ENCODE measurements at regions not wholly inside any gene's neighbourhood (a gene's known extent, or its start where the extent isn't known, plus 50 kb on each side); places are given as distances from the start of the nearest gene placed in this dataset.

DNA sequence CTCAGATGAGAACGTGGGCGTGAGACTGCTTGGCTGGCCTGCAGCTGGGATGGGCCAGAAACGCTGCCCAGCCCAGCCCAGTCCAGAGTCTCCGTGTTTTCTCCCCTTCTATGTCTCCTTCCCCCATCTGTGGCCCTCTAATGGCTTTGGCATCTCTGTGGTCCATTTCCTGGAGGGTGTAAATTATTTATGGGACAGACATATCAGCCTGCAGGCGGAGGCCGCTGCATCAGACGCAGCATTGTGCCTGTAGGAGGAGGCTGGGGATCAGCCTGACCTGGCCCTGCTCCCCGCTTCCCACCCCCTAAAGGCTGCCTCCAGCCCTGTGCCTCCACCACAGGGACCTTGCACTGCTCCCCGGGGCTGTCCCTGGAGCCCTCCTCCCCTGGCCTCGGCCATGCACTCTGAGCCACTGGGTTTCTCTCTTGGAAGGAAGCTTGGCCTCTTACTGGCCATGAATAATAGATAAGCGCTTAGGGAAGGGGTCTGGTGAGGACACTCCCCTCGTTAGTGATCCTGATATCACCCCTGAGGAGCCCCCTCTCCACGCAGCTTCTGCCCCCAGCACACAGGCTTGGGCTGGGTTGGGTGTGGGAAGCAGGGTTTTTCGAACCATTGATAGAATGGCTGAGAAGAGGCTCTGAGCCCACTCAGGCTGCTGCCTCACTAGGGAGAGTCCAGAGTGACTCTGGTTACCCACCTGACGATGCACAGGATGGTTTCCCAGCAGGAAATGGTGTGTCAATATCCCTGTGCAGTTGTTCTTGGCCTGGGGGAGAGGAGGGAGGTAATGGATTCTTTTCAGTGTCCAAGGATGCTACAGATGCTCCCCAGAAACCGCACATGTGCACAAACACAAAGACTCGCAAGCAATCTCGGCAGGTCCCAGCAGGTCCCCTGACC, 185.5 kb downstream of the MYCN start:
- no peak for DNase-seq

DNA sequence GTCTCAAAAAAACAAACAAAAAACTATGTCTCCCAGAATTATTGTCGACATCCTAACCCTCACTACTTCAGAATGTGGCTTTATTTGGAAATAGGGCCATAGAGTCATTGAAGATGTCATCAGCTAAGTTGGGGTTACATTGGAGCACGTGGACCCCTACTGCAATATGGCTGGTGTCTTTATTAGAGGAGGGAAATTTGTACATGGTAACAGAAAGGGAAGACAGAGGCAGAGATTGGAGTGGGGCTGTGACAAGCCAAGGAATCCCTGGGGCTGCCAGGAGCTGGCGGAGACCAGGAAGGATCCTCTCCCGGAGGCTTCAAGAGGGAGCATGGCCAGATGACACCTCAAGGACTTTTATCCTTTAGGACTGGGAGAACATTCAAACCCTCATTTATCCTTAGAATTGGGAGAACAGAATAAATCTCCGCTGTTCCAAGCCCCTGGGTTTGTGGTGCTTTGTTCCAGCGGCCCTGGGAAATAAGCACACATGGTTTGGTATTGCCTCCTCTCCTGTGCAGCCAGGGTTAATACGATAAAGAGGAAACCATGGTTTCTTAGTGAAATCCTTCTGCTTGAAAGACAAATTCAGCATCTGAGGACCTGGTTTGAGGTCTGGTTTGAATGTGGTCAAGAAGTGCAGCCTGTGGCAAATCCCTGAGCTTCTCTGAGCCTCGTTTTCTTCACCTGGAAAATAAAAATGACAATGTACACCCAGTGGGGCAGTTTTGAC, 184.7 kb downstream of the MYCN start:
- no peak for DNase-seq

DNA sequence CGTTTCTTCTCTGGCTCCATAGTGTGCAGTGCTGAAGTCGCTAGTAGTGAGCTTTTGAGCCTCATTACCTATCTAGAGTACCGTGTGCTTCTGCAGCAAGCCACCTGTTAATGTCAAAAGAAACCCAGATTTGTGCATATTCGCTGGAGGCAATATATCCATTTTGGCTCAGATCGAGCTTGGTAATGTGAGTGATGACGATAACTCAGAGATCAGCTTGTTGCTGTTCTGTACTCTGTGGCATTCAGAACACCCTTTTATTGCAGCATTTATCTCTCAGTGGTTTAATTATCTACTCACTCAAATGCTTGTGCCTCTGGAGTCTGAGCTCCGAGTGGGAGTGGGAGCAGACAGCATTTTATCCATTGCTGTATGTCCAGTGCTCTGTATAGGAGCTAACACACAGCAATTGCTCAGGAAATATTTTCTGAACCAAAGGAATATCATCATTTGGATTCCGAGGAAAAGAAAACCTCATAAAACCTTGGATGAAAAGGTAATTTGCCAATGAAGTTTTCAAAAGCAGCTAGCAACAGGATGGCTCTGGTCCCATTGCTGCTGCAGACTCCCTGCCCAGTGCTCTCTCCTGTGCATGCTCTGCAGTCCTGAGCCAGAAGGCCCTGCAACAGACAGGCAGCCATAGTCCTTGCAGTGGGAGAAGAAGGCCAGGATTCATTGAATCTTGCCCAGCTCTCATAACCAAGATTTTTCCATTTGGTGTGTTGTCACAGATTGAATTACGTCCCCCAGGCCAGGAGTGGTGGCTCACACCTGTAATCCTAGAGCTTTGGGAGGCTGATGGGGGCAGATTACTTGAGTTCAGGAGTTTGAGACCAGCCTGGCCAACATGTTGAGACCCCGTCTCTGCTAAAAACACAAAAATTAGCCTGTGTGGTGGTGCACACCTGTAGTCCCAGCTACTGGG, 183.8 kb downstream of the MYCN start:
- no peak for DNase-seq

DNA sequence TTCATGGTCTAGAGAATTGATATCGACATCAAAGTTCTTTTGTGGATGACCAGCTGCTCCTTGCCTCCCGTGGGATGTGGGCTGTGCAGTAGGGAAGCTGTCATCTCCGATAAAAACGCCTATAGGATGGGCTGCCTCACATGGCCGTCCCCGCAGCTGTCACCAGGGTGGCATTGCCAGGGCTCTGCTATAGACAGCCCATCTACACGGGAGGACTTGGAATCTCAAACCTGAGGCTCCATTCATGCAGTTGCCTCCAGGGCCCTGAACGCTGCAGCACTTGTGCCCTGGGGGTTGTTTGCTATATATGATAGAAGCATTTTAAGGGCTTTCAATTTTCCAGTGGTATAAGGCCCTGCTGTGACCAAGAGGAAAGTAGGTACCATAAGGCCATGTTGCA, 183.1 kb downstream of the MYCN start:
- no peak for DNase-seq

DNA sequence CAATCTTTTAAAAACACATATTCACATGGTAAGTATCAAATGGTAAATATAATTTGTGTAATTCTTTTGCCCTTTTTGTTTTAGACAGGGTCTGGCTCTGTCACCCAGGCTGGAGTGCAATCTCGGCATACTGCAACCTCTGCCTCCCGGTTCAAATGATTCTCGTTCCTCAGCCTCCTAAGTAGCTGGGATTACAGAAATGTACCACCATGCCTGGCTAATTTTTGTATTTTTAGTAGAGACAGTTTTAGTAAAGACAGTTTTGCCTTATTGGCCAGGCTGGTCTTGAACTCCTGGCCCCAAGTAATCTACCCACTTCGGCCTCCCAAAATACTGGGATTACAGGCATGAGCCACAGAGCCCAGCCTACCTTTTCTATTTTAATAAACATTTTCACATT, 182.2 kb downstream of the MYCN start:
- no peak for DNase-seq

DNA sequence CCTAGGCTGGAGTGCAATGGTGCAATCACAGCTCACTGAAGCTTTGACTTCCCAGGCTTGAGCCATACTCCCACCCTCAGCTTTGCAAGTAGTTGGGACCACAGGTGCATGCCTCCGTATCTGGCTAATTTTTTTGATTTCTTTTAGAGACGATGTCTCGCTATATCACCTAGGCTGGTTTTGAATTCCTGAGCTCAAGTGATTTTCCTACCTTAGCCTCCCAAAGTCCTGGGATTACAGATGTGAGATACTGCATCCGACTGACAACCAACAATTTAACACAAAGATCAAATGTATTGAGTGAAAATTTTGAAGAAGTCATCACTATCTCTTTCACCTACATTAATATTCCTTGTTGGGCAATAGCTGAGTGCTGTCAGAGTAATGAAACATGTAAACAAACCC, 181.6 kb downstream of the MYCN start:
- no peak for DNase-seq

- DNase-seq: no peak
These were observed 181.1 kb downstream of the MYCN start for GRCh38 chr2:16121231-16121985.

GRCh38 chr2:16120591-16121180, 180.3 kb downstream of the MYCN start:
- no peak for DNase-seq

DNA sequence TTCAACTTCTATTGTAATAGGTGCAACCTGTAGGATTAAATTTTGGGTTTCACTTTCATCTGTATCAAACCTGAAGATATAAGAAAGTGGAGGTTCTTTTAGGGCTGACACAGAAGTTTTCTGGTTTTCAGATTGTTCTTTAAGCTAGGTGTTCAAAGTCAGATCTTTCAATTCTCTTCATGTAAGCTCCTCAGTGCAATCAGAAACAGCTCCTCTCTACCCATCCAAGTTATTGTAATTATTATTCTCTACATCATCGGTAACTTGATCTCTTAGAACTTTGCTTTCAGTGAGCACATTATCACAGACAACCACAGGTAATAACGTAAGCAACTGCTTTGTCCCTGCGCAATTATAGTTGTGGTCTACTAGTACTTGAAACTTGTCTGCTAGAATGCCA, 179.4 kb downstream of the MYCN start:
- no peak for DNase-seq

DNA sequence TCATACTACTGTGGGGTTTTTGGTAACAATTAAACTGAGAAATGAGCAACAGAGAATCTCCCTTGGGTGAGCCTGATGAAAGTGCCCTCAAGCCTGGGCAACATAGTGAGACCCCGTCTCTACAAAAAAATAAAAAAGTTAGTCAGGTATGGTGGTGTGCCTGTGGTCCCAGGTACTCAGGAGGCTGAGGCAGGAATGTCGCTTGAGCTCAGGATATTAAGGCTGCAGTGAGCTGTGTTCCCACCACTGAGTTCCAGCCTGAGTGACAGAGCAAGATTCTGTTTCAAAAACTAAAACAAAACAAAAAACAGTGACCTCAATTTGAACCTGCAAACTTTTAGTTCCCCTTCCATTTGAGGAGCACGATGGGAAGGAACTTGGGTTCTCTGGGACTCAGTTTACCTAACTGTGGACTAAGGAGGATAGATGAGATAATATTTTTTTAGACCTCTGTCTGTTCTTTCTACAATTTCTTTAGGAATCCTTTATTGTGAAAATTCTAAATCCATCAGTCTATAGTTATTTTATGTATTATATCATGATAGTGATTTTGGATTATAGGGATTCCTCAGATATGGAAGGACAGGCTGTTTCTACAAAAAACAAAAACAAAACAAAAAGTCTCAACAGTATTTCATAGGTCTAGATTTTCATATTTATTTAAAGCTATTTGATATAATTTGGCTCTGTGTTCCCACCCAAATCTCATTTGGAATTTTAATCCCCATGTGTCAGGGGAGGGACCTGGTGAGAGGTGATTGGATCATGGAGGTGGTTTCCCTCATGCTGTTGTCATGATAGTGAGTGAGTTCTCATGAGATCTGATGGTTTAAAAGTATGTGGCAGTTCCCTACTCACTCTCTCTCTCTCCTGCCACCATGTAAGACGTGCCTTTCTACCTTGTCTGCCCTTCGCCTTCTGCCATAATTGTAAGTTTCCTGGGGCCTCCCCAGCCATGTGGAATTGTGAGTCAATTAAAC, 178.6 kb downstream of the MYCN start:
- no peak for DNase-seq

DNA sequence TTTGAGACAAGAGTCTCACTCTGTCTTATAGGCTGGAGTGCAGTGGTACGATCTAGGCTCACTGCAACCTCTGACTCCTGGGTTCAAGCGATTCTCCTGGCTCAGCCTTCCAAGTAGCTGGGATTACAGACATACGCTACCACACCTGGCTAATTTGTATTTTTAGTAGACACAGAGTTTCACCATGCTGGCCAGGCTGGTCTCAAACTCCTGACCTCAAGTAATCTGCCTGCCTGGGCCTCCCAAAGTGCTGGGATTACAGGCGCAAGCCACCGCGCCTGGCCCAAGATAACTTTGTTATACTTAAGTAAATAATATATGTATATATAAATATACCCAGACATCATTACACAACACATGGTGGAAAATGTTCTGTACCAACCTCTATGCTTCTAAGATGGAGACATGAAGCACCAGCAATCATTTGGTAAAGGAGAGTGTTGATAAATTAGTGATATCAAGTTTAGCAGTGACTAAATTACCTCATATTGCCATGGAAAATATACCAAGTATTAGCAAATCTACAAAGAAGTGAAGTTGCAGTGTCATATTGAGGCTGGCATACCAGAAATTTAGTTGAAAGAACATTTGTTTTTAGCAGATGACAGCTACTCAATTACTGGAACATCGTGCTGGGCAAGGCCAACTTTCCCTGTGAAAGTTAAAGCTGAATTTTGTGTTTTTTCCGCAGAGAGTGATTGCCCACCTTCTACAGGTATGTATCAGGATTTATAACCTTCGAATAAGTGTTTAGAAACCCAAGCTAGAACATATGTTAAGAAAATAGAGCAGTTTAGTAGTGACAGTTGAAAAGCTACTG, 177.7 kb downstream of the MYCN start:
- no peak for DNase-seq

DNA sequence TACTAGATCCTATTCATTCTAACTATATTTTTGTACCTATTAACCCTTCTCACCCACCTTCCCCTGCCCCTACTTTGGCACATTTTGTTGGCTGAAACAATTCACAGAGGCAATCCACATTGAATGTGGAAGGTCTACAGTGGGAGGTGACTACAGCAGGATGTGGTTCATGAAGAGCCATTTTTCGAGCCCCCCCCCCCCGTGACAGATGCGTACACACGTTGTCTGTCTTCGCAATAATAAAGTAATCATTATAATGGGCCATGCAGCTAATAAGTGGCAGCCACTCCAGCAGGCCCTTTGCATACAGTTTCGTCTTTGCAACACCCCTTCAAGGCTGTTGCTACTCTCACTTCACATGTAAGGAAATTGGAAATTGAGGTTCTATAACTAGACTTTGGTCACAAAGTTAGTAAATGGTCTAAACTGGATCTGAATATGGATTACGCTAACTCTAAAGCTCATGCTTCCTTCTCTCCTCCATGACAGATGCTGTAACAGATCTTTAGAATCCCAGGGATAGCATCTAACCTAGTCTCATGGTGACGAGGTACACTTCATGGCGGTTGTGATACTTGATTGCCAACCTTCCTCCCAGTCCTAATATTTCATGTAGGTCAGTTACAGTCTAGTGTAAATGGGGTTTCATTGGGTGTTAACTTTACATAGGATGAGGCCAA, 176.8 kb downstream of the MYCN start:
- no peak for DNase-seq

GRCh38 chr2:16115881-16116830, 175.8 kb downstream of the MYCN start:
- DNase-seq: no peak

DNA sequence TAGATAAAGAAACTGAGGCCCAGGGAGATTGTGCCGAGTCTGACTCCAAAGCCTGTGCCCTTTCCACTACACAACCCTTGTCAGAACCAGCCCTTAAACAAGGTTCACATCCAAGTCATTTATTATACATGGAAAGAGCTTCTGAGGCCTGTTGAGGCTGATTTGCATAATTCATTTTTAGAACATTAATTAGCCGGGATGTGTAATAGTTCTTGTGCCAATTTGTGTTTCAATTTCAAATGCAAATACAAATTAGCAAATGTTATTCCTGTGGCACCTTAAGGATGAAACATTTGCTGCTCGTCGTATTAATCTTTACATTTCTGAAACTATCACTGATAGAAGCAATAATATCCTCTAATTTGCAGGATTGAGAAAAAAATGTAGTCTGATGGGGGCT, 174.9 kb downstream of the MYCN start:
- DNase-seq: no peak

DNA sequence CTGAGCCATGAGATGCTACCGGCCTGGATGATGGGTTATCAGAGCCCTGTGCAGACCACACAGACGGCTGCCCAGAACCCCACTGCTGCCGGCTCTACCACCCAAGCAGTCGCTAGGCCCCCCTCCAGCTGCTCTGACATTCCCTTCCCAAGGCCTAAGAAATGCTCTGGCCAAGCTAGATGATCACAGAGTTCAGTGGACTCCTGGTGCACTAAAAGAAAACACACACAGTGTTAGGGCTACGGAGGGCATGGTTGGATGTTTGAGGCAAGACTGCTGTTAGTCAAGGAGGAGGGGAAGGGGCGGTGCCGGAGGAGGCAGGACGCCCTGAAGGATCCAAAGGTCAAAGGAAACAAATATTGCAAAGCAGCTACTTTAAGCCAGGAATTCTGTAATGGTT, 174.5 kb downstream of the MYCN start:
- no peak for DNase-seq

- DNase-seq: no peak
These were observed 173.7 kb downstream of the MYCN start for GRCh38 chr2:16114070-16114469.

- no peak for DNase-seq
These were observed 173.2 kb downstream of the MYCN start for GRCh38 chr2:16113568-16113967.

DNA sequence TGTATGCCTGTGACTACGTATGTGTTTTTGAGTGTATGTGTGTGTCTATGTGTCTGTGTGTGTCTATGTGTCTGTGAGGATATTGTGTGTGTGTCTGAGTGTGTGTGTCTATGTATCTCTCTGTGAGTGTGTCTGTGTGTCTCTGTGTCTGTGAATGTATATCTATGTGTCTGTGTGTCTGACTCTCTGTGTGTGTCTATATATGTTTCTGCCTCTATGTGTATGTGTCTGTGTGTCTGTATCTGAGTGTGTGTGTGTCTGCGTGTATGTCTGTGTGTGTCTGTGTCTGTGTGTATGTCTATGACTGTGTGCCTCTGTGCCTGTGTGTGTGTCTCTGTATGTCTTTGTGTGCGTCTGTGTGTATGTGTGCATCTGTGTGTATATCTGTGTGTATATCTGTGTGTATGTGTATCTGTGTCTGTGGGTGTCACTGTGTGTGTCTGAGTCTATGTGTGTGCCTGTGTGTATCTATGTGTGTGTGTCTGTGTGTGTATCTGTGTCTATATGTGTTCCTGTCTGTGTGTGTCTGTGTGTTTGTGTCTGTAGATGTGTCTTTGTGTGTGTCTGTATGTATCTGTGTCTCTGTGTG, 172.7 kb downstream of the MYCN start:
- no peak for DNase-seq
